Activated gamma-delta T cell treated with Interleukin-2 at 50 U/mL for 16 hours (primary cell): ENCODE measurements at regions not wholly inside any gene's neighbourhood (a gene's known extent, or its start where the extent isn't known, plus 50 kb on each side); places are given as distances from the start of the nearest gene placed in this dataset.

Experiments used
- DNase-seq: peaks from one replicate; pipeline ENCODE4 v3.0.0-alpha.2; 2020

GRCh38 chr15:46576646-46577395 is 942.0 kb downstream of the SQOR start:
- DNase-seq, result no peak

DNA sequence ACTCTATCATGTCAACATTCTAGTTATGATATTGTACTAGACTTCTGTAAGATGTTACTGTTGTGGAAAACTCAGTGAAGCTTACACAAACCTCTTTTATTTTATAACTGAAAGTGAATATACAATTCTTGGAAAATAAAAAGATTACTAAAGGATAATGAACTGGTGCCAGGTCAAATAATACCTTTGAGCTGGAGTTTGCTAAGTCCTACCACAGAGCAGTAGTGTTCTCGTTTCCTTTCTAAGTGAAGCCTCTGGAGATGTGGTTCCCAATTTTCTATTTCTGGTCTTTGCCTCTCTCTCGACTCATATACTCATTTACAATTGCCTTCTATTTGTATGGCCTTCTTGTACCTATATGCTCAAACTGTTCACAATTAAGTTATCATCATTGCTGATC is 942.9 kb downstream of the SQOR start:
- DNase-seq, result no peak

- no peak for DNase-seq
These were observed 945.7 kb downstream of the SQOR start for GRCh38 chr15:46580487-46580886.

DNA sequence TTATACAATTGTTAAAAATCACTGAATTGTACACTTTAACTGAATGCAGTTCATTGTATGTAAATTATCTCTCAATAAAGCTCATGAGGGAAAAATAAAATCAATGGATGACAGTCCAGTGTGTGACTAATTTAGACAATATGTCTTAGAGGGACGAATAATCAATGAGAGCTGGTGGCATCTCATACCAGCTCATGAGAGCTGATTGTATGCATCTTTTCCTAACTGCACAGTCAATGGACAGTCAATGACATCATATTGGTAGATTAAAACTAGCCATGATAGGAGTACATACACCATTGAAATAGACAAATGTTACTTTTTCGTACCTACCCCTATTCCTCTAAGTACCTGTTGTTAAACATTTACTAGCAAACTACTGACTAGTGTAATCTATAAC is 946.1 kb downstream of the SQOR start:
- DNase-seq, result no peak

DNA sequence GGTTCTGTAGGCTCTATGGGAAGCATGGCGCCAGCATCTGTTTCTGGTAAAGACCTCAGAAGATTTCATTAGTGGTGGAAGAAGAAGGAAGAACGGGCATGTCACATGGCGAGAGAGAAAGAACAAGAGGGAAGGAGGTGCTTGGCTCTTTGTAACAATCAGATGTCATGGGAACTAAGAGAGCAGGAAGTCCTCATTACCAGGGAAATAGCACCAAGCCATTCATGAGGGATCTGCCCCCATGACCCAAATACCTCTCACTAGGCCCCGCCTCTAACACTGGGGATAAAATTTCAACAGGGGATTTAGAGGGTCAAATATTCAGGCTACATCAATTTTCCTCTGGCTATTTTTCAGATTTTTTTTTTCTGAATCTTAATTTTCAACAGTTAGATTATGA is 954.3 kb downstream of the SQOR start:
- DNase-seq, result no peak

GRCh38 chr15:46591462-46591861 is 956.6 kb downstream of the SQOR start:
- DNase-seq, result no peak

DNA sequence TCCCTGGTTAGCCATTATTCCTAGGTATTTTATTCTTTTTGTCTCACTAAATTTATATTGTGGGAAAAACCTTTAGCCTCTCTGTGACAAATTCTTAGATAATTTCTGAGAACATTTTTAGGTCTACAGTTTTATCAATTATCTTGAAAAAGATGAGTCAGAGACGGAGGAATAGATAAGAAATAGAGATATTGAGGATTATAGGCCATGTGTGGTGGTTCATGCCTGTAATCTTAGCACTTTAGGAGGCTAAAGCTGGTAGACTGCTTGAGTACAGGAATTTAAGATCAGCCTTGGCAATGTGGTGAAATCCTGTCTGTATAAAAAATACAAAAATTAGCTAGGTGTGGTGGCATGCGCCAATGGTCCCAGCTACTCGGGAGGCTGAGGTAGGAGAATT is 960.2 kb downstream of the SQOR start:
- DNase-seq, result no peak

DNA sequence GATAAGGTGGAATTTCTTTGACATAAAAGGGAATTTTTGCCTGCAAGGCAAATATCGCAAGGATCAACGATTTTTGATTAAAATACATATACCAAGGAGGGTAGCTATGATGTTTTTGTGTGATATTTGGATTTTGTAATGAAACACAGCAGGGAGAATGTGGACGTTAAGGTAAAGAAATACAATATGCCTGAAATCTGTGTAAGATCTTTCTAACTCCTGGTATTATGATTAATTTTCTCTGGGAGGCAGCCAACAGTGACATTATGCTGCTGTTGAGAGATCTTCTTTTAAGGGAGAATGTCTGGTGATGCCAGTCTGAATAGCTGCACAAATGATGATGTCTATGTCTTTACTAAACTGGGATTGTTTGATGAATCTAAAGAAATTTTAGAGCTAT is 972.2 kb downstream of the SQOR start:
- DNase-seq, result no peak

DNA sequence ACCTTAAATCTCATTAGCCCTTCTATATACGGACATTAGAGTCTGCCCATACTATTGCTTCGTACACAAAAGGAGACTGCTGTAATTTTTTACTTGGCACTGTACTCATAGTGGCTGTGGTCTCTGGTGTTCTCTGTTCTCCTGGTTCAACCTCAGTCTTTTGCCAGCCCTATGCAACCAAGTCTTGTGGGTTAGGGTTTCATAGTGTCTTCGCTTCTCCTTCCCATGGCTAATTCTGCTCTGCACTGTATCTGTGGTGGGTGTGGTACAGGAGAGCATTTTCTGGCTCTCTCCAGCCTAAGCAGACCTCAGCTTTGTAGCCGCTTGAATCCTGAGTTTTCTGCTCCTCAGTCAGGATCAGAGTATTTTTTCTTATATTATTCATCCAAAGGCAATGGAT is 981.2 kb downstream of the SQOR start:
- no peak for DNase-seq

GRCh38 chr15:46617507-46617906 is 982.7 kb downstream of the SQOR start:
- no peak for DNase-seq

DNA sequence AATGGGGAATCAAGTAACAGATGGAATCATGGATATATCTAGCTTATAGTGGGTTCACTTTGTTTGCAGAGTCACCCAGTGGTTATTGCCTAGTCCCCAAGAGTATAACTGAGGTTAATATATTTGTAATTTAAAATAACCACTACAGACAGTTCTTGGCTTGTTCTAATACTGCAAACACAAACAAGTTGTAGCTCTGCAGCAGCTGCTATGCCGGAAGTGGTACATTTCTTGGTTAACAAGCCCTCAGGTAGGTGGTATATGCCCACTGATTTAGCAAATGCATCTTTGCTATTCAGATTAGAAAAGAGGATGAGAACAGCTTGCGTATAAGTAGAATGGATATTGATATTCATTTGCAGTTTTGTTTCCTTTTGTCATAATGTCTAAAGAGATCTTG is 984.2 kb downstream of the SQOR start:
- no peak for DNase-seq

DNA sequence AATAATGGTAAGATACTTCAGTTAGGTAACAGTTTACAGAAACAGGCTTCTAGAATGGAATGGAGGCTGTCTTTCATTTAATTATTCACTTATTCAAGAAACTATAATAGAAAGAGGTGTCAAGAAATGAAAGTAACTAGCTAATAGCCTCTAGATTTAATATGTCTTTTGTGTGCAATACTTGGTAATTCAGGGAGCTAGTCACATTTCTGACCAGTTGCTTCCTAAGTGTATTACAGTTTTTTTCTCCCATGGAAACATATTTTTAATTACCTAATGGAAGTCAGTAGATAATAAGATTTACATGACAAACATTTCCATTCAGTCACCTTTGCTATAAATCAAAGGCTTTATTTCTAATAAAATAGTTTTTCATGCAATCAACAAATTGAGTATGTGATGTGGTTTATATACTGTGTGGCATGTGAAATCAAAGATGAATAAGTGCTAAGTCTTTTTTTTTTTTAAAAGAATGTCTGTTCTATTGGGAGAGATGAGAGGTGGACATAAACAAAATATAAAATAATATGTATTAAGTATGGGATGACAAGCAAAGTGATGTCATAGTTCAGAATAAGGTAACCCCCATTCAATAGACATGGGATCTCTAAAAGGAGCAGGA is 985.7 kb downstream of the SQOR start:
- DNase-seq, result no peak

- no peak for DNase-seq
These were observed 988.0 kb downstream of the SQOR start for GRCh38 chr15:46622851-46623250.

GRCh38 chr15:46636206-46636605 is 1001.4 kb downstream of the SQOR start:
- DNase-seq, result no peak

DNA sequence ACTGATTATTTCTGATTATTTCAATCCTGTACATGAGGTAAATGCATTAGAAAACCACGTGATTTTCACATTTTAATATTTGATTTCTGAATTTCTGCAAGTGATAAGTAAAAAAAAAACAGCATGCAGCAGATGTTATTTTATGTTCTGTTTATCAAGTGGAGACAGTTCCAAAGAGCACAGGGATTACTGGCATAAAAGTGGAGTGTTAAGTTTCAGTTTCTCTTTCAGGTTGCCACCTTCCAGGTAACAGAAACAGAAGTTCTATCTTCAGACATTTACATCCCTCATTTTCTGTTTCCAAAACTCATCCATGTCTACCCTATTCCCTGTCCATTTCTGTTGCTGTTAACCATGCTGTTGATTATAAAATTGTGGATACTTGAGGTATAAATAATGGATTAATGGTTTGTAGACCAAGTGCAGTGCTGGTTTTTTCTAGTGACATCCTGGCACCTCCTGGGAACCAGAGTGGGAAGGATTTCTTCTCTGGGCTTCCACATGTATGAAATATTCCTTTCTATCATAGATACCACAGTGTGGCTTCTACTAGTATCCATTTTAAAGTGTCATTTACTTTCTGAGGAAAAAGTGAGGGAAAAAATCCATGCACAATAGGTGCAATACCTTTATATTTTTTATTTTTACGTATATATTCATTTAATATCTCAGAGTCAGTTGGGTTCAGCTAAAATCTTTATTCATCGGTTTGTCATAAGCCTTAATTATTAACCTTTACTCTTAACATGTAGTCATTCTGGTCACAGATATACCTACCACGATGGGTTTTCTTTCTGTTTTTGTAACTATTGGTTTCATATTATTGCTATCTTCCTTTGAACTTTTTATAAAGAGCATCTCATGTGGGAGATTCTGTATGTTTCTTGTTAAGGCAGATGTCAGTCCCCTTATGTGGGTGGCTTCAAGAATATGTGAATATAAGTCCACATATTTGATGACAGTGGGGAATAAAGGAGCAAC is 1010.0 kb downstream of the SQOR start:
- no peak for DNase-seq

GRCh38 chr15:46646490-46646889 is 1011.7 kb downstream of the SQOR start:
- no peak for DNase-seq

DNA sequence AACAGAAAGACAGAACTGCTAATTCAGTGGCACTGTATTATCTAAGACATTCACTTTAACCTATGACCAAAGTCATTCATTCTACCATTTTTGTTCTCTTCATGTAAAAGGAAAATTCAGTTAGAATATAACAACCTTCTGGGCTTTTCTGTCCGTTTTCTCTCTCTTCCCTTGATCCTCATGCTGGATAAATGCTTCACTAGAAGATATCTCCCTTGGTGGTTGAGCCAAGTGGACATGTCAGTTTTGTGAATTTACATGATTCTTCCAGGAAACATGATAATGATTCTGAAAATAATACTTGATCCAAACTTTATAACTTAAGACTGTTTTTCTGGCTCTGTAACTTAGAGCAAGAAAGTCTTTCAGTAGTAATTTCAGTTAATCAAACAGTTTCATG is 1012.2 kb downstream of the SQOR start:
- DNase-seq, result no peak

GRCh38 chr15:46652266-46652665 is 1017.4 kb downstream of the SQOR start:
- no peak for DNase-seq

DNA sequence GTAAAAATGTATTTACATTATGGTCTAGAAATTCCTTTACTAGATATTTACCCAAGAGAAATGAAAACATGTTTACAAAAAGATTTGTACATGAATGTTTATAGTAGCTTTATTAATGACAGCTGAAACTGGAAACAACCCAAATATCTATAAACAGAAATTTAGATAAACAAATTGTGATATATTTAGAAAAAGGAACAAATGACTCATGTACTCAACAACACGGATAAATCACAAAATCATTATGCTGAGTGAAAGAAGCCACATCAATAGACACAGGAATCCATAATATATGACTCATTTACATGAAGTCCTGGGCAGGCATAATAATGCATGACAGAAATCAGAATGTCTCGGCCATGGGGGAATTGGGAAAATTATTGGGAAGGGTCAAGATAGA is 1020.2 kb downstream of the SQOR start:
- no peak for DNase-seq

GRCh38 chr15:46660096-46660842 is 1025.4 kb downstream of the SQOR start:
- no peak for DNase-seq

DNA sequence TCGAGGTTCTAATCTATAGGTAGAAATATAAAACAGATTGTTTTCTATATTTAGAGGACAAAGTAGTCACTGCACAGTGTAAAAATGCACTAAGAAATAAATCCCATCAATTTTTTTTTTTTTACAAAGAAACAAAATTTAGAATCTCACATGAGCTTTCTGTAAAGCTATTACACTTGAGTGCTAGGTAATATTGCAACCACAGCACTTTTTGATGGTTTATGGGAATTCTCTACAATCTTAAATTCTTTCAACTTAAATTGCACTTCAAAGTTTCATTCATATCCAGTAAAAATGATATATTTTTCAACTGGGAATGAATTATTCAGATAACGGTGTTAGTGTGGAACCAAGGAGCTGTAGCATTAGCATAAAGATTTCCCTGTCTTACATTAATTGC is 1035.4 kb downstream of the SQOR start:
- no peak for DNase-seq

DNA sequence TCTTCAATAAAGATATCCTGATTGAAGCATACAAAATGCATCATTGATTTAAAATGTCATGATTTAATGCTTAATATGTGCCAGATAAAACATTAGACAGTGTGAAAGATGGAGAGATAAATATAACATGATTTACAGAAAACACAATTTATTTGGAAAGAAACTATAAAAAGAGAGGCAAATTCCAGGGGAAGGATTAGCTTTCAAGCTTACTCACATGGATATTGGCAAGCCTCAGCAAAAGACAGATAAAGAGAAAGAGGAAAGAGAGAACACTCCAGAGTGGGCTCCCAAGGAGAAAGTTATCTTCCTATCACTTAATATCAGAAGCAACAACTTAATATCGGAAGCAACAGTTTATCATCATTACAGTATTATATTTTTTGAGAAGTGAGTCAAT is 1036.5 kb downstream of the SQOR start:
- DNase-seq, result no peak

GRCh38 chr15:46672041-46672440 is 1037.2 kb downstream of the SQOR start:
- no peak for DNase-seq
